Nephron progenitor cell (in vitro differentiated cells): ENCODE measurements at regions not wholly inside any gene's neighbourhood (a gene's known extent, or its start where the extent isn't known, plus 50 kb on each side); places are given as distances from the start of the nearest gene placed in this dataset.

ENCODE experiments used
- DNase-seq: peaks from one replicate; pipeline ENCODE4 v3.0.0; 2021
- H3K27ac Mint-ChIP-seq: 2 replicates; pipeline ENCODE4 v1.8.0; 2021; ENCODE audit warnings: mild to moderate bottlenecking, moderate library complexity, mixed read lengths
- H3K27me3 Mint-ChIP-seq: 2 replicates; pipeline ENCODE4 v1.8.0; 2021; ENCODE audit warnings: mild to moderate bottlenecking, low read depth, mixed read lengths; ENCODE audit not compliant: poor library complexity
- H3K36me3 Mint-ChIP-seq: 2 replicates; pipeline ENCODE4 v1.8.0; 2021; ENCODE audit warnings: low read depth, mixed read lengths
- H3K4me1 Mint-ChIP-seq: 2 replicates; pipeline ENCODE4 v1.8.0; 2021; ENCODE audit warnings: mixed read lengths
- H3K4me3 Mint-ChIP-seq: 2 replicates; pipeline ENCODE4 v1.8.0; 2021; ENCODE audit warnings: mild to moderate bottlenecking, moderate library complexity, mixed read lengths
- H3K9me3 Mint-ChIP-seq: 2 replicates; pipeline ENCODE4 v1.8.0; 2021; ENCODE audit warnings: mild to moderate bottlenecking, moderate library complexity, mixed read lengths
- TF ChIP-seq, protein P1 (sequence below): fragments of 200-600 bp; sonication (generic); IDR thresholded peaks from 2 replicates; pipeline ENCODE4 v1.5.0; 2021; ENCODE audit warnings: antibody characterized with exemption

DNA sequence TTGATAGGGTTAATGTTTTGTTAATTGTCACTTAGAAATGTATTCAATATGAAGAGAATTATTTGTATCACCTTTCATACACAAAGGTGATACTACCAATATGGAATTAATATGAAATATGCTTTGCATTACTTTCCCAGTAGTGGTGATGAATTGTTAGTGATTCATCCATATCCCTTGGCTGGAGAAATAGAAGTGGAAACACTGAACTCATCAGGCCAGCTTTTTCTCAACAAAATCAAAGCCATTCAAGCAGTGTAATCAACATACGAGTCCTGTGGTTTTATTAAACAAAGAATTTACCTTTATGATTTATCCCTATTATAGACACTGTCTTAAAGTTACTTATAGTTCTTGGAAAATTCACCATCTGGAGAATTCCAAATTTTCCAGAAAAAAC lies 264.0 kb upstream of the MEF2C start:
- TF ChIP-seq, protein P1, sequence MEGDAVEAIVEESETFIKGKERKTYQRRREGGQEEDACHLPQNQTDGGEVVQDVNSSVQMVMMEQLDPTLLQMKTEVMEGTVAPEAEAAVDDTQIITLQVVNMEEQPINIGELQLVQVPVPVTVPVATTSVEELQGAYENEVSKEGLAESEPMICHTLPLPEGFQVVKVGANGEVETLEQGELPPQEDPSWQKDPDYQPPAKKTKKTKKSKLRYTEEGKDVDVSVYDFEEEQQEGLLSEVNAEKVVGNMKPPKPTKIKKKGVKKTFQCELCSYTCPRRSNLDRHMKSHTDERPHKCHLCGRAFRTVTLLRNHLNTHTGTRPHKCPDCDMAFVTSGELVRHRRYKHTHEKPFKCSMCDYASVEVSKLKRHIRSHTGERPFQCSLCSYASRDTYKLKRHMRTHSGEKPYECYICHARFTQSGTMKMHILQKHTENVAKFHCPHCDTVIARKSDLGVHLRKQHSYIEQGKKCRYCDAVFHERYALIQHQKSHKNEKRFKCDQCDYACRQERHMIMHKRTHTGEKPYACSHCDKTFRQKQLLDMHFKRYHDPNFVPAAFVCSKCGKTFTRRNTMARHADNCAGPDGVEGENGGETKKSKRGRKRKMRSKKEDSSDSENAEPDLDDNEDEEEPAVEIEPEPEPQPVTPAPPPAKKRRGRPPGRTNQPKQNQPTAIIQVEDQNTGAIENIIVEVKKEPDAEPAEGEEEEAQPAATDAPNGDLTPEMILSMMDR = no peak
- no peaks in the 10 kb centered on the region for H3K9me3 Mint-ChIP-seq
- DNase-seq = no peak
- no peak overlapping the region for H3K4me3 Mint-ChIP-seq
- no peaks in the 10 kb centered on the region for H3K36me3 Mint-ChIP-seq
- no peak overlapping the region for H3K27ac Mint-ChIP-seq
- H3K4me1 Mint-ChIP-seq = no peaks in the 10 kb centered on the region
- H3K27me3 Mint-ChIP-seq = no peaks in the 10 kb centered on the region

DNA sequence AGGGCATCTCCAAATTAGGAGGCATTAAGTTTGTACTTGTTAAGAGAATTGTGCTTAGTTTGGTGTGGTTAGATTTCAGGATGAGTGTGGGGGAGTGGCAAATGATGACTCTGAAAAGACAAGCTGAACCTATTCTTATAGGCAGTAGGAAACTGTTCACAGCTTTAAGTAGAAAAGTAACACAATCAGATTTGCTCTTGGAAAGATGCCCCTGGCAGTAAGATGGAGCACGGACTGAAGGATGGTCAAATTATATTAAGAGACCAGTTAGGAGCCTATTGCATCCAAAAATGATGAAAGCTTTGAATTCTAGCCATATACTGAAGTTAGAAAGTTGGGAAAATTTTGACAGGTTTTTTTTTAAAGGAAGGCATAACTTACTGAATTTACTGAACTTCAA lies 254.2 kb upstream of the MEF2C start:
- no peak for DNase-seq
- Mint-ChIP-seq H3K9me3 (peaks cover 4% of the 10 kb centered on the region), H3K4me3 (no peak overlapping the region), H3K27ac (no peak overlapping the region), H3K4me1 (no peaks in the 10 kb centered on the region), H3K36me3 (no peaks in the 10 kb centered on the region), H3K27me3 (no peaks in the 10 kb centered on the region)
- TF ChIP-seq, protein P1 = no peak

DNA sequence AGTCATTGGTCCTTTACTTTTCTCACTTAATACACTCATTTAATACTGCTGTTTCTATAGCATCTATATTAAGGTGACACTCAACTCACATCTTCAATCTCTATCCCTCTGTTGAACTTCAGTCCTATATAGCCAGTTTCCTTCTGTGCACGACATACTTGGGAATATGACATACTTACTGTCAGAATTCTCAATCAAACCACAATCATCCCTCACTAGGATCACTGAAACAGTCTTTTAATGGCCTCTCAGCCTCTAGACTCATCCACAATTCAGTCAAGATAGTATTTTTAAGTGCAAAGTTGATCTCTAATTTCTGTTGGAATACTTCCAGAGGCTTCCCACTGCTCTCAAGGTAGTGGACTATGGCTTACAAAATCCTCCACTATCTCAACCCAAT lies 251.0 kb upstream of the MEF2C start:
- Mint-ChIP-seq H3K4me1 (peaks cover 18% of the 10 kb centered on the region), H3K4me3 (no peak overlapping the region), H3K27ac (no peak overlapping the region), H3K9me3 (peaks cover 3% of the 10 kb centered on the region), H3K36me3 (no peaks in the 10 kb centered on the region), H3K27me3 (no peaks in the 10 kb centered on the region)
- TF ChIP-seq, protein P1 = no peak
- no peak for DNase-seq

DNA sequence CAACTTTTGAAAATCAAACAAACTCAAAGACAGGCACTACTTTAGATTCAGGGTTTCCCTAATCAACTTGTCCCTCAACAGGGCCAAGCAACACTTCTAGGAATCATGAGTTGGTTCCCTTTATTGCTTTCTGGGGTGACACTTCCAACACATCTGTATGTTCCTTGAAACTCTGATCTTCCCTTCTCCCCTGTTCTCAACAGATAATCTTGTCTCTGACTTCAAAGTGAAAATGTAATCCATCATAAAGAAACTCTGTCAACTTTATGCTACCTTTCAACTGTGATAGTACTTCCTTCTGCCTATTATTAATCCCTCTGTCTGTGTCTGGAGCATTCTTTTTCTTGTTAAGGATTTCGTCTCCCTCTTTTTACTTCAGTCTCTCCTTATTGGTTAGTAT lies 250.1 kb upstream of the MEF2C start:
- TF ChIP-seq, protein P1 = no peak
- Mint-ChIP-seq H3K4me1 (peaks cover 25% of the 10 kb centered on the region), H3K36me3 (no peaks in the 10 kb centered on the region), H3K9me3 (no peaks in the 10 kb centered on the region), H3K4me3 (no peak overlapping the region), H3K27me3 (no peaks in the 10 kb centered on the region), H3K27ac (no peak overlapping the region)
- no peak for DNase-seq

DNA sequence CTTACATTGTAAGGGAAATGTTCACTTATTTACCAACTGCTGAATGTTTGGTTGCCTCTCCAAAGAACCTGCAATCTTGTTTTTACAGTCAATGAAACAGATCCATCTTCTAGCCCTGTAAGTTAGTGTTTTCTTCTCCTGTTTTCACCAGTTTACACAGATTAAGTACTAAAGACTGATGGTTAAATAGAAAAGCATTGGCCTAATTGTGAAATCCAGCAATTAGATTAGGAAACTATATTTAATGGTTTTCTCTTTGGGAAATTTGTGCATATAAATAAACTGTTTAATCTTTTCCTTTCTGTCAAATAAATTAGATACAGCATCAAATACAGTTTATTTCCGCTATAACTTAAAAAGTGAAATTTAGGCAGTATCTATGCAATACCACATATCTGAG lies 247.9 kb upstream of the MEF2C start:
- Mint-ChIP-seq H3K27ac (no peak overlapping the region), H3K4me1 (peaks cover 31% of the 10 kb centered on the region), H3K9me3 (no peaks in the 10 kb centered on the region), H3K27me3 (no peaks in the 10 kb centered on the region), H3K4me3 (no peak overlapping the region), H3K36me3 (no peaks in the 10 kb centered on the region)
- TF ChIP-seq, protein P1 = no peak
- no peak for DNase-seq

DNA sequence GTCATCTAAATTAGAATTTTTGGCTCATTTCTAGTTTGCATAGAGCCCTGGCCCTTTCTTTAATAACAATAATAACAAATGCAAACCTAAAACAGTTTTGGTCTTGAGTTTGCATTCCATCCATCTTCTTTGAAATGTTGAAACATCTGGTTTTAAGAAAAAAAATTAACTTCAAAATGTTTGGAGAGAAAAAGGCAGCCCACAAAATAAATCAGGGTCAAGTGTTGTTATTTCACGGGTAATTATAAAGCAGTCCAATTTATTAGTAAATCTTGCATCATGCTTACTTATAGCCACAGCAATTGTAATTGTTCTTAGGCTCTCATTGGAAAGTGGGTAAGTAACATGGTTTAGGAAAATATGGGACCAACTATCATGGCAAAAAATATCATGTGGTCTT lies 247.0 kb upstream of the MEF2C start:
- TF ChIP-seq, protein P1 = no peak
- DNase-seq = no peak
- H3K4me1 Mint-ChIP-seq = peaks cover 31% of the 10 kb centered on the region
- no peak overlapping the region for H3K4me3 Mint-ChIP-seq
- H3K27ac Mint-ChIP-seq = no peak overlapping the region
- no peaks in the 10 kb centered on the region for H3K27me3 Mint-ChIP-seq
- H3K9me3 Mint-ChIP-seq = no peaks in the 10 kb centered on the region
- H3K36me3 Mint-ChIP-seq = no peaks in the 10 kb centered on the region
